Gastrocnemius medialis (tissue), 4 donors: ENCODE measurements at regions not wholly inside any gene's neighbourhood (a gene's known extent, or its start where the extent isn't known, plus 50 kb on each side); places are given as distances from the start of the nearest gene placed in this dataset.

ENCODE experiments used
- ATAC-seq, 2 donors: fragments of 150-250 bp; one replicate each; pipeline ENCODE4 v1.9.1; 2016
- DNase-seq, 2 donors: peaks; one replicate each; pipeline ENCODE4 v3.0.0-alpha.2; 2019
- H3K27ac ChIP-seq, 4 donors: fragments of 200-600 bp; sonication (generic); 1 replicate in 1 of 4; 2 replicates in 3 of 4; pipeline ENCODE4 v1.5.1; 2016 to 2018; ENCODE audit warnings: mild to moderate bottlenecking in 2 of 4, moderate library complexity in 1 of 4
- H3K27me3 ChIP-seq, 3 donors: fragments of 200-600 bp; sonication (generic) in 2 of 3; 1 replicate in 1 of 3; 2 replicates in 2 of 3; pipeline versions ENCODE4 v1.5.1 to v1.6.0; 2016 to 2019; ENCODE audit warnings: mild to moderate bottlenecking in 1 of 3, moderate library complexity in 1 of 3
- H3K36me3 ChIP-seq, 2 donors: fragments of 200-600 bp; sonication (generic) in 1 of 2; one replicate each; pipeline ENCODE4 v1.5.1; 2017 to 2018
- H3K4me1 ChIP-seq, 2 donors: fragments of 200-600 bp; sonication (generic) in 1 of 2; one replicate each; pipeline ENCODE4 v1.5.1; 2016 to 2017; ENCODE audit warnings: mild to moderate bottlenecking in 2 of 2
- H3K4me3 ChIP-seq, 4 donors: fragments of 200-600 bp; sonication (generic) in 3 of 4; 1 replicate in 1 of 4; 2 replicates in 3 of 4; pipeline ENCODE4 v1.5.1; 2016 to 2019; ENCODE audit warnings: mild to moderate bottlenecking in 2 of 4
- H3K9me3 ChIP-seq, 3 donors: fragments of 200-600 bp; sonication (generic) in 2 of 3; 1 replicate in 1 of 3; 2 replicates in 2 of 3; pipeline ENCODE4 v1.5.1; 2016 to 2019
- CTCF ChIP-seq, 5 experiments: fragments of 450-650 bp in 3 of 5; fragments of 200-600 bp in 2 of 5; sonication (generic) in 2 of 5; IDR thresholded peaks in 4 of 5; conservative IDR thresholded peaks in 1 of 5; 1 replicate in 4 of 5; 2 replicates in 1 of 5; pipeline ENCODE4 v1.5.1; 2016 to 2019; ENCODE audit warnings: antibody characterized with exemption in 5 of 5, mild to moderate bottlenecking in 3 of 5, moderate library complexity in 3 of 5
- POLR2A ChIP-seq, 2 donors: fragments of 450-650 bp; IDR thresholded peaks; one replicate each; pipeline ENCODE4 v1.6.1; 2017; ENCODE audit warnings: antibody characterized with exemption in 2 of 2, mild to moderate bottlenecking in 2 of 2, moderate library complexity in 2 of 2
- in situ Hi-C, 4 donors: fragments of 200-750 bp; cut with MboI; loops; one replicate each; pipeline versions ENCODE4 v1.15.0 to v1.8.0; 2017; ENCODE audit warnings: low sequenced_read_pairs in 4 of 4
- intact Hi-C: fragments of 100-400 bp; cut with DNase I; formaldehyde crosslinking; loops from one replicate; pipeline ENCODE4 v1.15.1; 2023; ENCODE audit warnings: low total_unique reads

DNA sequence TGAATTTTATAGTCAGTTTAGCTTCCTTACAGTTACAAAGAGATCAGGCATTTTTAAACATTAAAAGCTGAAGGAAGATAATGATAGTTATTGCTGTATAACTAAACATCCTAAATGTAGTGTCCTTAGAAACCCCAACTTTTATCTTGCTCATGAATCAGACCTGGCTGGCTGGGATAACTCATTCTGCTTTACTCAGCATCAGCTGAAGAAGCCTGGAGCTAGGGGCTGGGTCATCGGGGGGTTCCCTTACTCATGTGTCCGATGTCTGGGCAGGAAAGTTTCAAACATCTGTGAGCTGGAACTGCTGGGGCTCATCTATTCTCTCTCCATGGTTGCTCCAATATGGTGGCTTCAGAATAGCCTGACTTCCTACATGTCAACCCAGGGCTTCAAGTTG lies 113.9 kb downstream of the MTNR1A start:
- intact Hi-C loops (no loop called here), in situ Hi-C loops (no loop called here)
- TF ChIP-seq POLR2A (IDR thresholded peaks at IDR 0.05) (no peak), CTCF (IDR thresholded peaks at IDR 0.05 in 4 of 5, conservative IDR thresholded peaks at IDR 0.05 in 1 of 5) (no peak)
- H3K9me3 ChIP-seq, result no peaks in the 10 kb centered on the region
- H3K4me3 ChIP-seq, result no peak overlapping the region
- no peaks in the 10 kb centered on the region for H3K4me1 ChIP-seq
- no peaks in the 10 kb centered on the region for H3K36me3 ChIP-seq
- DNase-seq, result no peak
- no peak overlapping the region for H3K27ac ChIP-seq
- no peaks in the 10 kb centered on the region for H3K27me3 ChIP-seq
- ATAC-seq, result no peak

- H3K9me3 ChIP-seq, result no peaks in the 10 kb centered on the region
- in situ Hi-C loops (no loop called here), intact Hi-C loops (no loop called here)
- H3K4me1 ChIP-seq, result no peaks in the 10 kb centered on the region
- H3K4me3 ChIP-seq, result no peak overlapping the region
- ATAC-seq (no peak), DNase-seq (no peak)
- no peaks in the 10 kb centered on the region for H3K36me3 ChIP-seq
- TF ChIP-seq CTCF (IDR thresholded peaks at IDR 0.05 in 4 of 5, conservative IDR thresholded peaks at IDR 0.05 in 1 of 5) (no peak), POLR2A (IDR thresholded peaks at IDR 0.05) (no peak)
- no peak overlapping the region for H3K27ac ChIP-seq
- H3K27me3 ChIP-seq, result no peaks in the 10 kb centered on the region
Observed at GRCh38 chr4:186428481-186428880, 126.9 kb downstream of the MTNR1A start.

DNA sequence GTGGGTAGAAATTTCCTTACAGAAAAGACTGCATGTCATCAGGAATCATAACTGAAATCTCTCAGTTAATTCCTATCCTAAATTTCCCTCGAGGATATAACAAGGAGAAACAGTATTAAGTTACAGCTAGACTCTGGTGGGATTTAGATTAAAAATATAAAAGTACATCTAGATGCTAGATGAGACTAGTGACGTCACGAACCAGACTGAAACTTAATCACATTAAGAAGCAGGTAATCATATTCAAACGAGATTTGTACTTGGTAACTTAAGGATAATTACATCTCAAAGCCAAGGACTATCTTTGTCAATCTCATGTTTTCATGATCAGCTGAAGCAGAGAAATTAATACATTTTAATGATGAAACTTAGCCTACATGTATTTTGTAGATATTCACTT lies 130.6 kb downstream of the MTNR1A start:
- intact Hi-C loops (no loop called here), in situ Hi-C loops (no loop called here)
- H3K27ac ChIP-seq, result no peak overlapping the region
- no peaks in the 10 kb centered on the region for H3K36me3 ChIP-seq
- no peak for DNase-seq
- TF ChIP-seq CTCF (IDR thresholded peaks at IDR 0.05 in 4 of 5, conservative IDR thresholded peaks at IDR 0.05 in 1 of 5), result no peak
- TF ChIP-seq POLR2A (IDR thresholded peaks at IDR 0.05), result no peak
- no peak for ATAC-seq
- no peaks in the 10 kb centered on the region for H3K27me3 ChIP-seq
- no peaks in the 10 kb centered on the region for H3K9me3 ChIP-seq
- no peak overlapping the region for H3K4me3 ChIP-seq
- H3K4me1 ChIP-seq, result no peaks in the 10 kb centered on the region

DNA sequence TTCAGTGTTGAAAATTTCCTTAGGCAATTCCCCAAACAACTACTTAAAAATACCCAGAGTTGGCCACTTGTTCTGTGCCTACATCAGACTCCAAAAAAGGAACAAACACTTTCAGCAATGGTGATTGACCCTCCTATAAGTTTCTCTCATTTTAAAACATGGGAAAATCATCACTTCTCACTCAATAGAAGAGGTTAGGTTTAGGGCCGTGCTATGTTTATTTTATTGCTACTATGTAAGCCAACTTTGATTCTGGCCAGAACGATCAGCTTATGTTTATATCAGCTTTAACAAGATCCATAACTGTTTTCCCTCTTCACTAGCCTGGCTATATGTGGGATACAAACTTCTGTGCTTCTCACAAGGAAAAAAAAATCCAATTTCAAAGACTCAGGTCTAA lies 133.1 kb downstream of the MTNR1A start:
- no peaks in the 10 kb centered on the region for H3K27me3 ChIP-seq
- H3K36me3 ChIP-seq, result no peaks in the 10 kb centered on the region
- no peaks in the 10 kb centered on the region for H3K9me3 ChIP-seq
- no peaks in the 10 kb centered on the region for H3K4me1 ChIP-seq
- H3K27ac ChIP-seq, result no peak overlapping the region
- no peak overlapping the region for H3K4me3 ChIP-seq
- in situ Hi-C loops, result no loop called here
- no peak for TF ChIP-seq CTCF (IDR thresholded peaks at IDR 0.05 in 4 of 5, conservative IDR thresholded peaks at IDR 0.05 in 1 of 5)
- no peak for TF ChIP-seq POLR2A (IDR thresholded peaks at IDR 0.05)
- DNase-seq (no peak), ATAC-seq (no peak)
- intact Hi-C loops, result no loop called here

- ATAC-seq, result no peak
- Histone ChIP-seq H3K27ac (no peak overlapping the region), H3K4me1 (no peaks in the 10 kb centered on the region), H3K9me3 (no peaks in the 10 kb centered on the region), H3K36me3 (no peaks in the 10 kb centered on the region), H3K4me3 (no peak overlapping the region), H3K27me3 (no peaks in the 10 kb centered on the region)
- DNase-seq, result no peak
- in situ Hi-C loops, result no loop called here
- intact Hi-C loops, result no loop called here
- TF ChIP-seq POLR2A (IDR thresholded peaks at IDR 0.05) (no peak), CTCF (IDR thresholded peaks at IDR 0.05 in 4 of 5, conservative IDR thresholded peaks at IDR 0.05 in 1 of 5) (no peak)
Observed at GRCh38 chr4:186416451-186417060, 138.8 kb downstream of the MTNR1A start.
